Putamen (tissue), 1 donor: ENCODE measurements at regions not wholly inside any gene's neighbourhood (a gene's known extent, or its start where the extent isn't known, plus 50 kb on each side); places are given as distances from the start of the nearest gene placed in this dataset.

ENCODE experiments used
- DNase-seq: peaks from one replicate; pipeline ENCODE4 v3.0.0-alpha.2; 2016; ENCODE audit warnings: low spot score

GRCh38 chr10:3016016-3016415 is 51.3 kb upstream of the PFKP start:
- no peak for DNase-seq

GRCh38 chr10:3014968-3015367 is 52.4 kb upstream of the PFKP start:
- DNase-seq = no peak

GRCh38 chr10:3012223-3012622 is 55.1 kb upstream of the PFKP start:
- no peak for DNase-seq

GRCh38 chr10:3010816-3011460 is 56.4 kb upstream of the PFKP start:
- no peak for DNase-seq

GRCh38 chr10:3010334-3010733 is 57.0 kb upstream of the PFKP start:
- DNase-seq = no peak

GRCh38 chr10:3009341-3009740 is 58.0 kb upstream of the PFKP start:
- no peak for DNase-seq

- no peak for DNase-seq
Measured at GRCh38 chr10:3008518-3009195, 58.7 kb upstream of the PFKP start.

GRCh38 chr10:3006607-3007006 is 60.7 kb upstream of the PFKP start:
- DNase-seq = no peak

- DNase-seq = no peak
Measured at GRCh38 chr10:3006093-3006492, 61.3 kb upstream of the PFKP start.

GRCh38 chr10:3002304-3002703 is 65.0 kb upstream of the PFKP start:
- no peak for DNase-seq

GRCh38 chr10:3000048-3000447 is 67.3 kb upstream of the PFKP start:
- no peak for DNase-seq

- no peak for DNase-seq
Measured at GRCh38 chr10:2994221-2994961, 73.0 kb upstream of the PFKP start.

- no peak for DNase-seq
Measured at GRCh38 chr10:2993636-2994035, 73.7 kb upstream of the PFKP start.

GRCh38 chr10:2992401-2993198 is 74.7 kb upstream of the PFKP start:
- no peak for DNase-seq

- no peak for DNase-seq
Measured at GRCh38 chr10:2990764-2991163, 76.6 kb upstream of the PFKP start.

- no peak for DNase-seq
Measured at GRCh38 chr10:2989292-2989947, 77.9 kb upstream of the PFKP start.

GRCh38 chr10:2987185-2987768 is 80.1 kb upstream of the PFKP start:
- DNase-seq = no peak

GRCh38 chr10:2986391-2986801 is 81.0 kb upstream of the PFKP start:
- DNase-seq = no peak

GRCh38 chr10:2985729-2986232 is 81.6 kb upstream of the PFKP start:
- no peak for DNase-seq

GRCh38 chr10:2984682-2985081 is 82.7 kb upstream of the PFKP start:
- DNase-seq = no peak

- DNase-seq = no peak
Measured at GRCh38 chr10:2982146-2982545, 85.2 kb upstream of the PFKP start.
